Neuron (in vitro differentiated cells): ENCODE measurements at regions not wholly inside any gene's neighbourhood (a gene's known extent, or its start where the extent isn't known, plus 50 kb on each side); places are given as distances from the start of the nearest gene placed in this dataset.

Source experiments
- H2AFZ ChIP-seq: one replicate; pipeline ENCODE4 v1.6.1; 2013; ENCODE audit warnings: low read depth, mild to moderate bottlenecking, inconsistent platforms, low read length, moderate library complexity
- H3K27me3 ChIP-seq: one replicate; pipeline ENCODE4 v1.6.1; 2013; ENCODE audit warnings: low read length; ENCODE audit not compliant: insufficient read depth
- H3K36me3 ChIP-seq: one replicate; pipeline ENCODE4 v1.6.1; 2013; ENCODE audit warnings: low read length; ENCODE audit not compliant: insufficient read depth
- H3K4me1 ChIP-seq: one replicate; pipeline ENCODE4 v1.6.1; 2013; ENCODE audit warnings: low read length; ENCODE audit not compliant: insufficient read depth
- H3K4me3 ChIP-seq: 2 replicates; pipeline ENCODE4 v1.5.1; 2013; ENCODE audit warnings: mild to moderate bottlenecking, low read length, moderate library complexity
- H3K9me3 ChIP-seq: one replicate; pipeline ENCODE4 v1.6.1; 2013; ENCODE audit warnings: low read length

GRCh38 chr13:105758918-105759860 is 776.3 kb downstream of the EFNB2 start:
- Histone ChIP-seq H3K4me1 (no peaks in the 10 kb centered on the region), H2AFZ (no peak overlapping the region), H3K27me3 (no peaks in the 10 kb centered on the region), H3K9me3 (no peaks in the 10 kb centered on the region), H3K4me3 (no peak overlapping the region), H3K36me3 (no peaks in the 10 kb centered on the region)

DNA sequence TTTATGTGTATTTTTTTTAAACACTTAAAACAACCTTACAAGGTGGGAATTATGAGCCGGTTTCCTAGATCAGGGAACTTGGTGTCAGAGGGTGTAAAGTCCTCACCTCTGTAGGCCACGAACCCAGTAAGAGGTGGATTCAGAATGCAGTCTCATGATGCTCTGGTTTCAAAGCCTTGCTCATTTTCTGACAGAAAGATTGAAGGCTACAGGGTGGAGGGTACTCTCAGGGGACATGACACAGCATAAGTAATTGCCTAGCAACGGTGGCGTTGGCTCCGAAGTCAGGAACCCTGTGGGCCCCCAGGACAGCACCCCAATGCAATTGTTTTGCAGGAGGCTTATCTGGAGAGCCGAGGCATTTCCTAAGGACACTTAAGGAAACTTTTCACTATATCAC is 794.7 kb downstream of the EFNB2 start:
- no peaks in the 10 kb centered on the region for H3K36me3 ChIP-seq
- H3K4me3 ChIP-seq, result no peak overlapping the region
- H3K27me3 ChIP-seq, result no peaks in the 10 kb centered on the region
- H3K4me1 ChIP-seq, result peaks cover 4% of the 10 kb centered on the region
- H3K9me3 ChIP-seq, result no peaks in the 10 kb centered on the region
- no peak overlapping the region for H2AFZ ChIP-seq

DNA sequence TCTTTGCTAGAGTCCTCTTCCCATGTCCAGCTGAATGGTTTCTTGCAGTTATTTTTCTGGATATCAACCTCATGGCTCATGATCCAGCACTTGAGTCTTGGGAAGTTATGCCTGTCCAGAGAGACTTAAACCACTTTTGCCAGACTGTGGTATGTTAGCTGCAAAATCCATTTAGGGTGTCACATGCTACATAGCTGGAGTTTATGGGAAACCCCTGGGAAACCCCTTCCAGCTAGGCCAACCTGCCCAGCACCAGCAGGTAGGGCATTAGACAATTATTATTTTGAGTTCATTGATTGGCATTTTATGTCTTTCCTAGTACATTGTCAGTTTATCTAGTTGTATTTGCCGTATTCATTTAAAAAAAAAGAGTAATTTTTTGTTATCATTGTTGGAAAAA is 797.8 kb downstream of the EFNB2 start:
- Histone ChIP-seq H3K4me3 (no peak overlapping the region), H3K36me3 (no peaks in the 10 kb centered on the region), H3K4me1 (peaks cover 4% of the 10 kb centered on the region), H2AFZ (no peak overlapping the region), H3K27me3 (no peaks in the 10 kb centered on the region), H3K9me3 (no peaks in the 10 kb centered on the region)

GRCh38 chr13:105735281-105735680 is 800.2 kb downstream of the EFNB2 start:
- H3K27me3 ChIP-seq, result no peaks in the 10 kb centered on the region
- no peaks in the 10 kb centered on the region for H3K9me3 ChIP-seq
- no peak overlapping the region for H3K4me3 ChIP-seq
- H3K36me3 ChIP-seq, result no peaks in the 10 kb centered on the region
- H3K4me1 ChIP-seq, result no peaks in the 10 kb centered on the region
- no peak overlapping the region for H2AFZ ChIP-seq

DNA sequence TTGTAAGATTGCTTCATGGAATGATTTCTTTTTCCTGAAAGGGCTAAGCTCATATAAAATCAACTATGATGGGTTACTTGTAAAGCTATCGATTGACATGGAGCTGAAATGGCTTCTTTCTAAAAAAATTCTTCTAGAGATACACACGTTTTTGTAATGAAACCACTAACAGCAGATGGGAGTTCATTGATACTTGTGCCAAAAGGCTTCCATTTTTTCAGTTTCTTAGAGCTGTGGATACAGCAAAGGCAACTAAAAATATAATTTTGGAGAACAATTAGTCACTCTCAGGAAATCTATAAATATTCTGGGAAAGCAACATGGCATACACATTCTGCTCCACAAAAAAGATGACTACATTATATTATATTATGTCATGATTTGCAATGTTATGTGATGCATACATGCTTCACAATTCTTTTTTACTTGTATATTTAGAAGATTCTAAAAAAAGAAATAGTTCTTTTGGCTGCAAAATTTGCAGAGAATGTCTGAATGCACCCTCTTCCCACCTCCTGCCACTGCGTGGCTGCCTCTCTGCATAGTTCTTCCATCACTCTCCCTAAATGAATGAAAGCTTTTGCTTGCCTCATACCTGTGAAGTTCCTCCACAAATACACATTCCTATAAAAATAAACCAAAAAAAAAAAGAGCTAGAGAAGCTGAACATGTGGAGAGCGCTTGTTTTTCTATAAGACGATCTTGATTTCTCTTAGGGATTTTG is 802.5 kb downstream of the EFNB2 start:
- H3K9me3 ChIP-seq, result no peaks in the 10 kb centered on the region

DNA sequence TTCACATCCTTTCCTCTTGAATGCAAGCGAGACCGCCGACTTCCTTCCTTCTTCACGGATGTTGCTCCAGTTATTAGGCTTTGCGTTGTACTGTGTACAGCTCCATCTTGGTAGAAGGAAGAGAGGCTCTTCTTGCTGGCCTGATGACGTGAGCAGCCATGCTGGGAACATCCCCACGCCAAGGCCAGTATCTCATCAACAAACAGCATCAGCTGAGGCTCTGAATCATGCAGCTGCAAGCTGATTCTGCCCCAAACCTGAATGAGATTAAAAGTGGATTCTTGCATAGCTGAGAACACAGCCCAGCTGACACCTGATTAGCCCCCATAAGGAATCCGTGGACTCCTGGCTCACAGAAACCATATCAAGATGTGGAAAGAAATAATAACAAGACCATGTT is 809.6 kb downstream of the EFNB2 start:
- Histone ChIP-seq H2AFZ (no peak overlapping the region), H3K4me3 (no peak overlapping the region), H3K9me3 (no peaks in the 10 kb centered on the region), H3K36me3 (no peaks in the 10 kb centered on the region), H3K4me1 (no peaks in the 10 kb centered on the region), H3K27me3 (no peaks in the 10 kb centered on the region)

More for the DNA sequence above, 802.5 kb downstream of the EFNB2 start:
- Histone ChIP-seq H3K4me3 (no peak overlapping the region), H2AFZ (no peak overlapping the region), H3K4me1 (no peaks in the 10 kb centered on the region), H3K27me3 (no peaks in the 10 kb centered on the region), H3K36me3 (no peaks in the 10 kb centered on the region)

- Histone ChIP-seq H3K4me1 (peaks cover 5% of the 10 kb centered on the region), H3K36me3 (no peaks in the 10 kb centered on the region), H3K9me3 (no peaks in the 10 kb centered on the region), H3K4me3 (no peak overlapping the region), H3K27me3 (no peaks in the 10 kb centered on the region), H2AFZ (no peak overlapping the region)
Observed at GRCh38 chr13:105721016-105721415, 814.4 kb downstream of the EFNB2 start.

- peaks cover 5% of the 10 kb centered on the region for H3K4me1 ChIP-seq
- no peak overlapping the region for H2AFZ ChIP-seq
- no peaks in the 10 kb centered on the region for H3K36me3 ChIP-seq
- H3K27me3 ChIP-seq, result no peaks in the 10 kb centered on the region
- H3K4me3 ChIP-seq, result no peak overlapping the region
- H3K9me3 ChIP-seq, result no peaks in the 10 kb centered on the region
Observed at GRCh38 chr13:105719859-105720258, 815.6 kb downstream of the EFNB2 start.

GRCh38 chr13:105709181-105709580 is 826.3 kb downstream of the EFNB2 start:
- H3K27me3 ChIP-seq, result no peaks in the 10 kb centered on the region
- H2AFZ ChIP-seq, result no peak overlapping the region
- no peaks in the 10 kb centered on the region for H3K36me3 ChIP-seq

GRCh38 chr13:105703843-105704242 is 831.6 kb downstream of the EFNB2 start:
- no peaks in the 10 kb centered on the region for H3K9me3 ChIP-seq
- H3K27me3 ChIP-seq, result no peaks in the 10 kb centered on the region
- H3K36me3 ChIP-seq, result no peaks in the 10 kb centered on the region
- H3K4me1 ChIP-seq, result no peaks in the 10 kb centered on the region
- no peak overlapping the region for H2AFZ ChIP-seq
- no peak overlapping the region for H3K4me3 ChIP-seq

More at GRCh38 chr13:105709181-105709580, 826.3 kb downstream of the EFNB2 start:
- Histone ChIP-seq H3K9me3 (no peaks in the 10 kb centered on the region), H3K4me3 (no peak overlapping the region), H3K4me1 (no peaks in the 10 kb centered on the region)

GRCh38 chr13:105702441-105702840 is 833.0 kb downstream of the EFNB2 start:
- Histone ChIP-seq H3K4me1 (no peaks in the 10 kb centered on the region), H2AFZ (no peak overlapping the region), H3K4me3 (no peak overlapping the region), H3K27me3 (no peaks in the 10 kb centered on the region), H3K9me3 (no peaks in the 10 kb centered on the region), H3K36me3 (no peaks in the 10 kb centered on the region)

- H3K27me3 ChIP-seq, result no peaks in the 10 kb centered on the region
- H3K36me3 ChIP-seq, result no peaks in the 10 kb centered on the region
- H2AFZ ChIP-seq, result no peak overlapping the region
- H3K4me1 ChIP-seq, result no peaks in the 10 kb centered on the region
- H3K4me3 ChIP-seq, result no peak overlapping the region
- H3K9me3 ChIP-seq, result peaks cover 2% of the 10 kb centered on the region
Observed at GRCh38 chr13:105692769-105693168, 842.7 kb downstream of the EFNB2 start.

DNA sequence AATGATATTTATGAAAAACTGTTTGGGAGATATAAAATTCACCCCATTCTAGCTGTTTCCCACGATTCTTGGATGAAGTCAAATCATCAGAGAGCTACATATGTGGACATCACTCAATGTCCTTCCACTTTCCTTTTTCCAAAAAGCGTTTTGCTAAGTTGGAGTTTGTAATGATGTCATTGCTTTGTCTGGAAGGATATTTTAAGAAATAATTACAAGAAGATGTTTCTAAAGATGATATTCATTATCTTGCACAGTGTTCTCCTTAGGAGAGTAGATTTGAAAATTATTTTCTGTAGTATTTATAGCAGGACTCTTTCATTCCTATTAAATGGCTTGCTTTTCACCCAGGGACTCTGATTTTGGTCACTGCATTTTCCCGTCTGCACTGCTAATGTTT is 851.2 kb downstream of the EFNB2 start:
- no peaks in the 10 kb centered on the region for H3K9me3 ChIP-seq
- no peak overlapping the region for H2AFZ ChIP-seq
- H3K36me3 ChIP-seq, result no peaks in the 10 kb centered on the region
- peaks cover 4% of the 10 kb centered on the region for H3K4me1 ChIP-seq
- no peaks in the 10 kb centered on the region for H3K27me3 ChIP-seq
- no peak overlapping the region for H3K4me3 ChIP-seq
